K562 (cell line): ENCODE measurements at regions not wholly inside any gene's neighbourhood (a gene's known extent, or its start where the extent isn't known, plus 50 kb on each side); places are given as distances from the start of the nearest gene placed in this dataset.

Experiments used
- ATF6 ChIP-seq: sonication (generic); formaldehyde crosslinking; IDR thresholded peaks from 2 replicates; pipeline ENCODE4 v1.4.0; 2020; ENCODE audit warnings: mild to moderate bottlenecking, missing genetic modification reagents
- CBFA2T2 ChIP-seq: fragments of 450-650 bp; conservative IDR thresholded peaks from 2 replicates; pipeline ENCODE4 v1.6.1; 2017; ENCODE audit warnings: mild to moderate bottlenecking
- CCAR2 ChIP-seq: fragments of 200-400 bp; formaldehyde crosslinking; IDR thresholded peaks from 2 replicates; pipeline ENCODE4 v1.6.1; 2017; ENCODE audit warnings: mild to moderate bottlenecking, low read depth, low read length
- FOSL1 ChIP-seq: fragments of 200-800 bp; sonication (Bioruptor generic); conservative IDR thresholded peaks from 2 replicates; pipeline ENCODE4 v1.6.1; 2016; ENCODE audit warnings: missing genetic modification characterization, missing compliant biosample characterization
- GTF2E2 ChIP-seq: fragments of 200-800 bp; sonication (Bioruptor generic); IDR thresholded peaks from 2 replicates; pipeline ENCODE4 v1.6.1; 2016; ENCODE audit warnings: missing genetic modification characterization, missing compliant biosample characterization
- GTF2F1 ChIP-seq: IDR thresholded peaks from 2 replicates; pipeline ENCODE4 v1.6.1; 2011; ENCODE audit warnings: low read depth, low read length, improper control_type of control experiment
- HDAC2 ChIP-seq: fragments of 450-650 bp; IDR thresholded peaks from 2 replicates; pipeline ENCODE4 v1.6.1; 2016; ENCODE audit warnings: mild to moderate bottlenecking
- HMG20B ChIP-seq: fragments of 250-450 bp; sonication (Bioruptor Pico); IDR thresholded peaks from 2 replicates; pipeline ENCODE4 v1.5.0; 2021; ENCODE audit warnings: mild to moderate bottlenecking
- HSF4 ChIP-seq: fragments of 250-450 bp; sonication (Bioruptor Pico); IDR thresholded peaks from 2 replicates; pipeline ENCODE4 v2.1.2; 2022; ENCODE audit warnings: mild to moderate bottlenecking, moderate library complexity, borderline replicate concordance
- LCOR ChIP-seq: sonication (generic); formaldehyde crosslinking; IDR thresholded peaks from 2 replicates; pipeline ENCODE4 v1.8.0; 2022; ENCODE audit warnings: mild to moderate bottlenecking, missing genetic modification reagents
- MEF2D ChIP-seq: conservative IDR thresholded peaks from 2 replicates; pipeline ENCODE4 v1.6.1; 2016; ENCODE audit warnings: low read depth, missing genetic modification characterization, missing compliant biosample characterization
- MLX ChIP-seq, 2 experiments: fragments of 450-650 bp in 1 of 2; sonication (generic) in 1 of 2; formaldehyde crosslinking; conservative IDR thresholded peaks; 2 replicates each; pipeline versions ENCODE4 v1.4.0 to v1.8.1; 2020 to 2022; ENCODE audit warnings: mild to moderate bottlenecking in 1 of 2, missing genetic modification reagents in 1 of 2
- MTA2 ChIP-seq: fragments of 450-650 bp; IDR thresholded peaks from 2 replicates; pipeline ENCODE4 v1.6.1; 2016; ENCODE audit warnings: low read depth
- NFE2L1 ChIP-seq: fragments of 450-650 bp; IDR thresholded peaks from 2 replicates; pipeline ENCODE4 v1.6.1; 2016; ENCODE audit warnings: missing genetic modification characterization, low read depth, mild to moderate bottlenecking, missing compliant biosample characterization, moderate library complexity, borderline replicate concordance
- RBM17 ChIP-seq: fragments of 200-400 bp; formaldehyde crosslinking; IDR thresholded peaks from 2 replicates; pipeline ENCODE4 v1.6.1; 2017; ENCODE audit warnings: low read depth, mild to moderate bottlenecking, low read length, borderline replicate concordance
- RERE ChIP-seq: sonication (generic); formaldehyde crosslinking; IDR thresholded peaks from 2 replicates; pipeline ENCODE4 v1.8.0; 2023; ENCODE audit warnings: missing genetic modification reagents, mild to moderate bottlenecking, borderline replicate concordance
- TRIM28 ChIP-seq: fragments of 450-650 bp; IDR thresholded peaks from 2 replicates; pipeline ENCODE4 v1.6.1; 2017
- ZKSCAN8 ChIP-seq: fragments of 200-800 bp; sonication (Bioruptor generic); IDR thresholded peaks from 2 replicates; pipeline ENCODE4 v1.6.1; 2016; ENCODE audit warnings: missing genetic modification characterization, missing compliant biosample characterization
- ZNF133 ChIP-seq: fragments of 250-450 bp; sonication (Bioruptor Pico); IDR thresholded peaks from 2 replicates; pipeline ENCODE4 v1.4.0; 2020; ENCODE audit warnings: mild to moderate bottlenecking
- ZNF77 ChIP-seq: fragments of 250-450 bp; sonication (Bioruptor Pico); IDR thresholded peaks from 2 replicates; pipeline ENCODE4 v1.5.0; 2020
- TF ChIP-seq, protein P1 (sequence below): fragments of 250-450 bp; sonication (Bioruptor Pico); IDR thresholded peaks from 2 replicates; pipeline ENCODE4 v1.8.0; 2021; ENCODE audit warnings: mild to moderate bottlenecking, moderate library complexity

- TF ChIP-seq ZKSCAN8 (CRISPR knock-in tag) (no peak), TRIM28 (peak; percentile 84), NFE2L1 (no peak), RERE (CRISPR knock-in tag) (no peak), ZNF133 (CRISPR knock-in tag) (no peak), ATF6 (CRISPR knock-in tag) (0 out of 2 replicates have a peak, but pooled peaks have one; percentile 54), HMG20B (no peak), CBFA2T2 (no peak), FOSL1 (tag) (no peak), HDAC2 (peak; percentile 92), MLX (CRISPR knock-in tag; conservative IDR thresholded peaks at IDR 0.05) (no peak), HSF4 (CRISPR knock-in tag) (no peak), RBM17 (no peak), MTA2 (no peak), ZNF77 (CRISPR knock-in tag) (no peak), LCOR (CRISPR knock-in tag) (no peak), CCAR2 (no peak), MEF2D (tag) (no peak), GTF2E2 (tag) (no peak), GTF2F1 (no peak)
- TF ChIP-seq, protein P1, sequence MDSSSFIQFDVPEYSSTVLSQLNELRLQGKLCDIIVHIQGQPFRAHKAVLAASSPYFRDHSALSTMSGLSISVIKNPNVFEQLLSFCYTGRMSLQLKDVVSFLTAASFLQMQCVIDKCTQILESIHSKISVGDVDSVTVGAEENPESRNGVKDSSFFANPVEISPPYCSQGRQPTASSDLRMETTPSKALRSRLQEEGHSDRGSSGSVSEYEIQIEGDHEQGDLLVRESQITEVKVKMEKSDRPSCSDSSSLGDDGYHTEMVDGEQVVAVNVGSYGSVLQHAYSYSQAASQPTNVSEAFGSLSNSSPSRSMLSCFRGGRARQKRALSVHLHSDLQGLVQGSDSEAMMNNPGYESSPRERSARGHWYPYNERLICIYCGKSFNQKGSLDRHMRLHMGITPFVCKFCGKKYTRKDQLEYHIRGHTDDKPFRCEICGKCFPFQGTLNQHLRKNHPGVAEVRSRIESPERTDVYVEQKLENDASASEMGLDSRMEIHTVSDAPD = no peak
Measured at GRCh38 chr10:15440204-15440711, 69.2 kb upstream of the FAM171A1 start (continued).
